SW480 (cell line): ENCODE measurements at regions not wholly inside any gene's neighbourhood (a gene's known extent, or its start where the extent isn't known, plus 50 kb on each side); places are given as distances from the start of the nearest gene placed in this dataset.

Source experiments
- DNase-seq: peaks from one replicate; pipeline ENCODE4 v3.0.0-alpha.2; 2016; ENCODE audit warnings: low spot score

- no peak for DNase-seq
These were observed 52.5 kb upstream of the C11orf58 start for GRCh38 chr11:16685914-16686313.

GRCh38 chr11:16678466-16679116 is 59.9 kb upstream of the C11orf58 start:
- DNase-seq = no peak

DNA sequence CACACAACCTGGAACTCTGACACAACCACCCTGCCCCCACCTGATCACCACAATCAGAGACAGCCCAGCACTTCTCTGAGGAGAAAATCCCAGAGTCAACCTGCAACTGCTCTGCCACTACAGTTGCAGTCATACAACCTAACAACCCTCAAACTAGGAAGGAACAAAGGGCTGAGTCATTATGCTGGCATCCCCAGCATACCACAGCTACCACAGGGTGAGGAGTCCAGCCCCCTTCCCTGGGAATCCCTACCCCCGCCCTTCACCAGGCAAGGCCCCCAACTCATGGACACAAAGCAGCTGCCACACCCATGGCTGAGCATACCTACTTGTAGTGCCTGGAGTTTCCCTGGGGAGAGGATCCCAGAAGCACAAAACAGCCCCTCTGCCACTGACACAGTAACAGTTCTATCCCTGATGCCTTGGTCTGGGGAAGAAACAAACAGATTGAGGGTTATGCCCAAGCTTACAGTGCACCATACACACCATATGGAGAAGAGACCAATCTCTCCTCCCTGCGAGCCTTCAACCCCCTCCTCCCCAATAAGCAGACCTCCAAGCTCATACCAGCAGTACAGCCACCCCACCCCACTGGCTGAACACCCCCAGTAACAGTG is 68.5 kb upstream of the C11orf58 start:
- peak; percentile 97 for DNase-seq

- DNase-seq = peak; percentile 70
These were observed 105.9 kb upstream of the C11orf58 start for GRCh38 chr11:16632295-16633200.

- no peak for DNase-seq
These were observed 107.8 kb upstream of the C11orf58 start for GRCh38 chr11:16630651-16631050.

DNA sequence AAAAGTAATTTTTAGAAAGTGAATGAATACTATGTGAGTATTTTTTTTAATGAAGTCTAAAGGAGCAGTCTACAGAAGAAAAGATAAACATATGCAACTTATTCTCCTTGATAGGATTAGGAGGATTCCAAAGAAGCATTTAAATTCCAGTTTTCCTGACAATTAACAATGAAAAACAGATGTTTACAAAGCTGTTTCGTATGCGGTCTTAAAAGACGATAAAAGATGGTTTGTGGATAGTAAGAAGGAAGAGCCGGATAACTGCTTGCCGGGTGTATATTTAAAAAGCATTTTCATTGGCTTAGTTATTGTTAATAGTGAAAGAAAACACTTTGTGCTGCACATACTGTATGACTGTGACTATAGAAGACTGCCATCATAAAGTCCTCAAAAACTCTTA is 120.0 kb upstream of the C11orf58 start:
- DNase-seq = no peak

GRCh38 chr11:16615480-16615879 is 123.0 kb upstream of the C11orf58 start:
- DNase-seq = no peak

DNA sequence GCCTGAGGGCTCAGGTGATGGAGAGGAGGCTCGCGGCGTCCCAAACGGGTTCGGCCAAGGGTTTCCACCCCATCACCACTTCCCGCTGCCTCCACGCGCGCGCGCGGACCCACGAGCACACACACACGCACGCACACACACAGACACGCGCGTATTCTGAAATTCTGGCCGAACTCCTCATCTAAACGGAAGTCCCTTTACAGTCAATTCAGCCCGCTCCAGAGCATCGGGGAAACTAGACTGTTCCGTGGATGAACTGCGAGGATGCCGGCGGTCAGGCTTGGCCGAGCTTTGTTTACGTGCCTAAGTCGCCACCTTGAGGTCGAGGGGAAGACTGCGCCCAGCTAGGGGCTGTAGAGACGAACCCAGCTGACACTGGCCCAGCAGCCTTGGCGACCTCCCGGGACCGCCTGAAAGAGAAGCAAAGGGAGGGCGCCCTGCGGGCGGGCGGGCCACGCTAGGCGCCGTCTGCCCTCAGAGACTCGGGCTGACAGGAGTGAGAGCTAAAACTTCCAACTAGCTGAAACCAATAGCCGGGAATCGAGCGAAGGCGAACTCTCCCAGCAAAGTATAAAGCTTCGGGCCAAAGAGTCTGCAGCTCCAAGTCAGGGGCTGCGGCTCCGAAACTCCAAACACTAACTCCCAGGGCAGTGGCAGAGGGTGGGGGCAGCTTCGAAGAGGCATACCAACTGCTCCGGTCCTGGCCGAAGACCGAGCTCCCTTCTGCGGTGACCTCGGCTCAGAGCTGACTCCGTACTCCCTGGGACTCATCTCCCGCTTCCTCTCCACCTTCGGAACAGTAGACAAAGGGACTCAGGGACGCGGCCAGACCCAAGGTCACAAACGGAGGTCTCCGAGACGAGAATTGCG is 124.7 kb upstream of the C11orf58 start:
- peak; percentile 86 for DNase-seq

GRCh38 chr11:16613262-16613511 is 125.3 kb upstream of the C11orf58 start:
- no peak for DNase-seq

GRCh38 chr11:16612566-16613261 is 125.7 kb upstream of the C11orf58 start:
- DNase-seq = peak; percentile 20

DNA sequence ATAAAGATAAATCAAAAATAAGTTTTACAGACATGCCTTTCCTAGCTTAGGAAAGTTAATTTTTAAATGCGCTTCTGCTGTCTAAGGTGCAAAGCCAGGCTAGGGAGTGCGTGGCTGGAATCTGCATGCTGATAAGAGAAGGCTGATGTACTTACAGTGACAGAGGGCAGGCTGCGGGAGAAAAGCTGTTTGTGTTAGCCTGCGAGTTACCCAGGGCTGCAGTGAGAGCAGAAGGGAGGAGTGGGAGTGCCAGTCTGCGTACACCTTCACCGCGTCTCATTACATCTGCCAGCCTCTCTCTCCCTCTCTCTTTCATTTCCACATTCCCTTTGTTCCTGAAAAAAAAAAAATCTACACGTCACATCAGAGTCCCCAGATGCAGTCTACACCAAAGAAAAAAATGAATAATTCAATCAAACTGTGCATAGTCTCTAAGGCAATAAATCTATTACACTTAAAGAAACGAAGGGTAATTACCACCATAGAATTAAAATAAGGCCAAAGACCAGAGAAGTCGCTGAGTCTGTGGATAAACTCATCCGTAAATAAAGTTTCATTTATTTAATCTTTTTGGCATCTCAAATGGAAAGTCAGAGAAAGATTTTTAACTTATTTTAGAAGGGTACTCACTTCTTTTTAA is 126.4 kb upstream of the C11orf58 start:
- DNase-seq = no peak

- DNase-seq = no peak
These were observed 127.0 kb upstream of the C11orf58 start for GRCh38 chr11:16611401-16611921.

DNA sequence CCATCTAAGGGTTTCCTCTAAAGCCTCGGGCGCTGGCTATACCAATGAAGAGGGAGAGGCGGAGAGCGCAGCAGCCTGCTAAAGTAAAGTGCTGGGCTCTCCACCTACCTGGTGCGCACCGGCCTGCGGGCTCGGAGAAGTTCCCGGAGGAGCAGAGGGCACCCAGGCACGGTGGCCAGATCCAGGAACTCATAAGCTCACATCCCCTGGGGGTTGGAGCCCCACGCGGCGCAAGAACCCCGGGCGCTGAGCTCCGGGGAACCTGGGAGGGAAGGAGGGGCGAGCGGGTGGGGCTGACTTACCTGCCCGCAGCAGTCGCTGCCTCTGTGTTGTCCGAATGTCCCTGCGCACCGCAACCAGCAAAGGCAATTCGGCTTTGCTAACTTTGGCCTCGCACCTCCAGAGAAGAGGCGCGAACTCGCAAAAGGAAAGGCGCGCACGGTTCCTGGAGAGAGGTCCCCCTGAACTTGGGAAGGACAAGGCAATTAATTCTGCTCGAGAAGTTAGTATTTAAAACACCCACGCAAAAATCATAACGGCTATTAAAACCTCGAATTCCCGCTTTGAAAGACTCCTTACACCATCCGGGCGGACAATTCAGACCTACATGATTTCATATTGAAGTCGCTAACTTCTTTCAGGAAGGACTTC is 127.6 kb upstream of the C11orf58 start:
- DNase-seq = no peak

DNA sequence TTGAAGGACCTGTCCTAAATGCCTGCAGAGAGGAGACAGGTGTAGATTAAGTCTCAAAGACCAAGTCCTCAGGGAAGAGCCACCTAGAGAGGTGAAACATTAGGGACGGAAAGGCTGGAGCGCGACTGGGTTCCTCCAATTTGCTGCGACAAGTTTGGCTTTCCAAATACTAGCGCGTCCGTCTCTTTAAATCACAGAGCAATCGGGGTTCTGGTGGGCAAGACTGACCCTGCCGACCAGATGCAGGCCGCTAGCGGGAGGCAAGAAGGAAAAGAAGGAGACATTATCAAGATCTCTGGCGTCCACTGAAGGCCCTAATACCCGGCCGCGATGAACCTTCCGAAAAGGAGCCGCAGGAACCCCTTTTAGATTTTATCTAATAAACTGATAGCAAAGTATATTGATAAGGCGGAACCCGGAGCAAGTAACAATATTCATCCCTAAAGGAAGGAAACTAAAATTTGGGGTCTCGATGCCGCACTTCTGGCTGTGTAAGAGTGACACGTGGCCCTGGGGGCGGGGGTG is 128.2 kb upstream of the C11orf58 start:
- DNase-seq = no peak

- no peak for DNase-seq
These were observed 128.7 kb upstream of the C11orf58 start for GRCh38 chr11:16609769-16610168.

- peak; percentile 55 for DNase-seq
These were observed 130.5 kb upstream of the C11orf58 start for GRCh38 chr11:16607675-16608644.

DNA sequence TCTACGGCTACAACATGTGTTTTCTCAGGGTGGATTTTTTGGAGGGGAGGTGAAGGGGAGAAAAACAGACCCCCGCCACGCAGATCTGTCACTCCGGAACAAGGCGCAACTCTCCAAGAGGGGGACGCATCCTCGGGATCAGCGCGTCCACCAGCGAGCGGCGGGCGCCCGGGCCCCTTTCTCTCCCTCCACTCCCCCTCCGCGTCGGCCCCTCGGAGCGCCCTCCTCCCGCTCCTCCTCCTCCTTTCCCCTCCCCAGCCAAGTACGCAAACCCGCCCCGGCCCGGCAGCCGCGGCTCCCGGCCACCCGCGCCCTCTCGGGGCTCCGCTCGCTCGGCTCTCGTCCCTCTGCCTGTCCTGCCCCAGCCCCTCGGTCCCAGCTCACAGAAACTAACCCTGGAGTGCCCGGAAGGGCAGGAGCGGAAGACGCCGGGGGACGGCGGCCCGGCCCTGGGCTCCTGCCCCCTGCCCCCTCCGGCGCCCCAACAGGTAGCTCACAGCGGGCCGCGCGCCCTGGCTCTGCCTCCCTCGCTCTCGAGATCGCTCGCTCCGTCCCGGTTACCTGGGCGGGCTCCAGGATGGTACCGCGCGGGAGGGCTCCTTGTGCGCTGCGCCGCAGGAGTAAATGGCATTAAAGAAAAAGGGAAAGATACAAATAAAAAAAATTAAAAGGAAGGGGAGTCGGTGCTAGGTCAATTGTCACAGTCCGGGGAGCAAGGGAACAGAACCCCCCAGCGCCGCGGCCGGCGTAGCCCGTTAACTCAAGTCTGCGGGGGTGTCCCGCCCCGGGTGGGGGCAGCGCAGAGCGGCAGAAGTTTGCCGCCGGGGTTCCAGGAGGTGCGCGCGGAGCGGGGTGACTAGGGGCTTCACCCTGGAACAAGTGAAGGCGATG is 131.4 kb upstream of the C11orf58 start:
- DNase-seq = peak; percentile 20
